GM12801 (cell line): ENCODE measurements at regions not wholly inside any gene's neighbourhood (a gene's known extent, or its start where the extent isn't known, plus 50 kb on each side); places are given as distances from the start of the nearest gene placed in this dataset.

ENCODE experiments used
- CTCF ChIP-seq: IDR thresholded peaks from one replicate; pipeline ENCODE4 v1.5.1; 2011; ENCODE audit warnings: control low read depth; ENCODE audit not compliant: insufficient read length; ENCODE audit errors: extremely low read depth

- no peak for TF ChIP-seq CTCF
Measured at GRCh38 chr5:163321511-163321910, 115.9 kb upstream of the CCNG1 start.

- no peak for TF ChIP-seq CTCF
Measured at GRCh38 chr5:163330723-163331668, 106.4 kb upstream of the CCNG1 start.

GRCh38 chr5:163339148-163339547 lies 98.2 kb upstream of the CCNG1 start:
- no peak for TF ChIP-seq CTCF

- TF ChIP-seq CTCF, result no peak
Measured at GRCh38 chr5:163342306-163342705, 95.1 kb upstream of the CCNG1 start.

GRCh38 chr5:163345216-163345615 lies 92.2 kb upstream of the CCNG1 start:
- no peak for TF ChIP-seq CTCF

- TF ChIP-seq CTCF, result peak; percentile 68
Measured at GRCh38 chr5:163347671-163348070, 89.7 kb upstream of the CCNG1 start.

- no peak for TF ChIP-seq CTCF
Measured at GRCh38 chr5:163350083-163350482, 87.3 kb upstream of the CCNG1 start.
